H9 (cell line): ENCODE measurements at regions not wholly inside any gene's neighbourhood (a gene's known extent, or its start where the extent isn't known, plus 50 kb on each side); places are given as distances from the start of the nearest gene placed in this dataset.

Experiments used
- DNase-seq: peaks from one replicate; pipeline ENCODE4 v3.0.0-alpha.2; 2017
- H2AFZ ChIP-seq: one replicate; pipeline ENCODE4 v1.6.1; 2013; ENCODE audit warnings: mild to moderate bottlenecking, low read length, control low read depth, moderate library complexity
- H2AK5ac ChIP-seq: 2 replicates; pipeline ENCODE4 v1.6.1; 2013; ENCODE audit warnings: low read length, control low read depth, mixed read lengths; ENCODE audit not compliant: insufficient read length
- H2BK120ac ChIP-seq: one replicate; pipeline ENCODE4 v1.6.1; 2013; ENCODE audit warnings: low read depth, mild to moderate bottlenecking, low read length, control low read depth, inconsistent platforms; ENCODE audit not compliant: poor library complexity, severe bottlenecking
- H2BK12ac ChIP-seq: 2 replicates; pipeline ENCODE4 v1.6.1; 2013; ENCODE audit warnings: low read length, control low read depth, mixed read lengths, low read depth; ENCODE audit not compliant: insufficient read length
- H2BK15ac ChIP-seq: 2 replicates; pipeline ENCODE4 v1.6.1; 2013; ENCODE audit warnings: low read depth, low read length, control low read depth
- H2BK20ac ChIP-seq: one replicate; pipeline ENCODE4 v1.6.1; 2013; ENCODE audit warnings: low read depth, mild to moderate bottlenecking, low read length, control low read depth, inconsistent platforms; ENCODE audit not compliant: poor library complexity, severe bottlenecking
- H2BK5ac ChIP-seq: 2 replicates; pipeline ENCODE4 v1.6.1; 2013; ENCODE audit warnings: low read length, control low read depth, mixed read lengths; ENCODE audit not compliant: insufficient read length
- H3K14ac ChIP-seq: 2 replicates; pipeline ENCODE4 v1.6.1; 2013; ENCODE audit warnings: low read length, control low read depth; ENCODE audit not compliant: insufficient read depth
- H3K18ac ChIP-seq: 2 replicates; pipeline ENCODE4 v1.6.1; 2013; ENCODE audit warnings: low read depth, mild to moderate bottlenecking, mixed read lengths, low read length, control low read depth; ENCODE audit not compliant: insufficient read length
- H3K23ac ChIP-seq: 2 replicates; pipeline ENCODE4 v1.6.1; 2013; ENCODE audit warnings: low read length, control low read depth, mixed read lengths, low read depth; ENCODE audit not compliant: insufficient read length
- H3K23me2 ChIP-seq: 2 replicates; pipeline ENCODE4 v1.6.1; 2013; ENCODE audit warnings: low read depth, mild to moderate bottlenecking, mixed read lengths, low read length, control low read depth; ENCODE audit not compliant: insufficient read length, poor library complexity, severe bottlenecking
- H3K27ac ChIP-seq: 2 replicates; pipeline ENCODE4 v1.5.1; 2013; ENCODE audit warnings: low read length, control low read depth, mixed read lengths, low read depth; ENCODE audit not compliant: insufficient read length
- H3K27me3 ChIP-seq: 2 replicates; pipeline ENCODE4 v1.6.1; 2013; ENCODE audit warnings: low read length, control low read depth, inconsistent platforms; ENCODE audit not compliant: insufficient read depth
- H3K4ac ChIP-seq: 2 replicates; pipeline ENCODE4 v1.6.1; 2013; ENCODE audit warnings: low read depth, mild to moderate bottlenecking, control low read depth, inconsistent platforms, low read length, moderate library complexity
- H3K4me1 ChIP-seq: 2 replicates; pipeline ENCODE4 v1.6.1; 2013; ENCODE audit warnings: low read length, control low read depth, inconsistent platforms; ENCODE audit not compliant: insufficient read depth
- H3K4me2 ChIP-seq: 2 replicates; pipeline ENCODE4 v1.6.1; 2013; ENCODE audit warnings: low read length, control low read depth, mixed read lengths; ENCODE audit not compliant: insufficient read length, insufficient read depth
- H3K56ac ChIP-seq: 2 replicates; pipeline ENCODE4 v1.6.1; 2013; ENCODE audit warnings: low read depth, mild to moderate bottlenecking, mixed read lengths, low read length, control low read depth; ENCODE audit not compliant: insufficient read length
- H3K79me1 ChIP-seq: 2 replicates; pipeline ENCODE4 v1.6.1; 2013; ENCODE audit warnings: low read depth, mild to moderate bottlenecking, moderate library complexity, low read length, control low read depth, inconsistent platforms; ENCODE audit not compliant: insufficient read depth, poor library complexity, severe bottlenecking
- H3K79me2 ChIP-seq: 2 replicates; pipeline ENCODE4 v1.6.1; 2013; ENCODE audit warnings: low read length, control low read depth, inconsistent platforms; ENCODE audit not compliant: insufficient read depth
- H3K9ac ChIP-seq: 2 replicates; pipeline ENCODE4 v1.6.1; 2013; ENCODE audit warnings: low read length, control low read depth, mixed read lengths; ENCODE audit not compliant: insufficient read length; ENCODE audit errors: extremely low read depth
- H3K9me3 ChIP-seq: one replicate; pipeline ENCODE4 v1.6.1; 2013; ENCODE audit warnings: low read depth, low read length, inconsistent platforms; ENCODE audit not compliant: control insufficient read depth
- H3T11ph ChIP-seq: one replicate; pipeline ENCODE4 v1.6.1; 2013; ENCODE audit warnings: mild to moderate bottlenecking, low read length, control low read depth, inconsistent platforms
- H4K20me1 ChIP-seq: one replicate; pipeline ENCODE4 v1.6.1; 2013; ENCODE audit not compliant: control insufficient read depth, insufficient read length, insufficient read depth
- H4K5ac ChIP-seq: 2 replicates; pipeline ENCODE4 v1.6.1; 2013; ENCODE audit warnings: low read depth, mild to moderate bottlenecking, mixed read lengths, low read length, control low read depth; ENCODE audit not compliant: insufficient read length
- H4K8ac ChIP-seq: replicated peaks from 2 replicates; pipeline ENCODE4 v1.6.1; 2013; ENCODE audit warnings: low read length, control low read depth, mixed read lengths, low read depth; ENCODE audit not compliant: insufficient read length
- H4K91ac ChIP-seq: 2 replicates; pipeline ENCODE4 v1.6.1; 2013; ENCODE audit warnings: low read depth, mild to moderate bottlenecking, moderate library complexity, mixed read lengths, low read length, control low read depth; ENCODE audit not compliant: insufficient read length
- H3K27ac Mint-ChIP-seq, 3 experiments: 2 replicates in 2 of 3; 3 replicates in 1 of 3; pipeline ENCODE4 v1.8.0; 2020 to 2021; ENCODE audit warnings: mixed read lengths in 3 of 3, mild to moderate bottlenecking in 1 of 3, moderate library complexity in 1 of 3
- H3K27me3 Mint-ChIP-seq: 2 replicates; pipeline ENCODE4 v1.8.0; 2021; ENCODE audit warnings: low read depth, mild to moderate bottlenecking, moderate library complexity, mixed read lengths
- H3K36me3 Mint-ChIP-seq, 3 experiments: 2 replicates in 2 of 3; 3 replicates in 1 of 3; pipeline ENCODE4 v1.8.0; 2020 to 2021; ENCODE audit warnings: low read depth in 3 of 3, mixed read lengths in 3 of 3; ENCODE audit not compliant: insufficient read depth in 1 of 3
- H3K4me1 Mint-ChIP-seq, 2 experiments: 2 replicates each; pipeline ENCODE4 v1.8.0; 2020; ENCODE audit warnings: mixed read lengths in 2 of 2
- H3K4me3 Mint-ChIP-seq, 2 experiments: 2 replicates in 1 of 2; 3 replicates in 1 of 2; pipeline ENCODE4 v1.8.0; 2020 to 2021; ENCODE audit warnings: mild to moderate bottlenecking in 2 of 2, mixed read lengths in 2 of 2, moderate library complexity in 1 of 2
- H3K9me3 Mint-ChIP-seq, 2 experiments: 2 replicates in 1 of 2; 3 replicates in 1 of 2; pipeline ENCODE4 v1.8.0; 2020; ENCODE audit warnings: mild to moderate bottlenecking in 2 of 2, mixed read lengths in 2 of 2, moderate library complexity in 1 of 2
- CTCF ChIP-seq: fragments of 200-600 bp; sonication (generic); conservative IDR thresholded peaks from 3 replicates; pipeline ENCODE4 v1.8.0; 2021; ENCODE audit warnings: antibody characterized with exemption, mild to moderate bottlenecking
- WGBS: extraction: QIAGEN DNeasy Blood & Tissue Kit; methylation state at CpG from one replicate; pipeline ENCODE4 v1.1.7; 2013; ENCODE audit warnings: missing lambda C conversion rate, low lambda C conversion rate, mixed read lengths; ENCODE audit not compliant: insufficient read length; ENCODE audit errors: extremely low coverage; 5-methylcytosine and 5-hydroxymethylcytosine counted together

DNA sequence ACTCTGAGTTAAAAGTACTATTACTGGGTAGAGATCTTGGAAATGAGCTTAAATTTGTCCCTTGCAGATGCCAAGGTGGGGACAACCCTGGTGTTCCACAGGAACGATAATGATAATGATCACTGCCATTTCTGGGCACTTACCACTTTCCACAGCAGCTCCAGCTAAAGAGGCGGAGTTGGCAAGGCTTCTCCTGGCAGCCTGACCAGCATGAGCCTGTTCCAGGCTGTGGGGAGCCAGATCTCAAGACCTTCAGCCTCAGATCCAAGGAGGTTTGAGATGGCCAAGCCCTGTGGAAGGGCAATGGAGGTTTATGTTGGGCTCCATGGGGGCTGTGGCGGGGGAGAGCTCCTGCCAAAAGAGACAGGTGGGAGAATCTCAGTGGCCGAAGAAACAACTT lies 244.9 kb upstream of the MVB12B start:
- peaks cover 0 to 4% (median 0%) of the 10 kb centered on the region in 3 experiments; a peak in 1 of 7 replicates for H3K36me3 Mint-ChIP-seq
- H3K79me1 ChIP-seq: no peaks in the 10 kb centered on the region
- H3K4ac ChIP-seq: no peak overlapping the region
- no peak overlapping the region for H3K27ac Mint-ChIP-seq
- H4K5ac ChIP-seq: no peak overlapping the region
- H3K27ac ChIP-seq: no peak overlapping the region
- no peak overlapping the region for H4K8ac ChIP-seq
- no peak for DNase-seq
- no peak overlapping the region for H2BK5ac ChIP-seq
- no peaks in the 10 kb centered on the region for H3K4me1 Mint-ChIP-seq
- H2AFZ ChIP-seq: no peak overlapping the region
- H3K23me2 ChIP-seq: no peaks in the 10 kb centered on the region
- no peak overlapping the region for H4K91ac ChIP-seq
- no peaks in the 10 kb centered on the region for H3K79me2 ChIP-seq
- no peaks in the 10 kb centered on the region for H4K20me1 ChIP-seq
- no peak overlapping the region for H3K4me3 Mint-ChIP-seq
- no peak overlapping the region for H3T11ph ChIP-seq
- no peak overlapping the region for H3K18ac ChIP-seq
- H3K23ac ChIP-seq: no peak overlapping the region
- no peak overlapping the region for H2BK12ac ChIP-seq
- no peaks in the 10 kb centered on the region for H3K4me1 ChIP-seq
- no peaks in the 10 kb centered on the region for H3K27me3 ChIP-seq
- no CpG with 5 or more reads among the region's 4 CpGs for WGBS
- H3K9me3 Mint-ChIP-seq: peaks cover 21 to 22% of the 10 kb centered on the region in 2 experiments
- peaks cover 28% of the 10 kb centered on the region for H3K27me3 Mint-ChIP-seq
- no peak overlapping the region for H3K14ac ChIP-seq
- H2AK5ac ChIP-seq: no peak overlapping the region
- H3K9ac ChIP-seq: no peak overlapping the region
- H2BK20ac ChIP-seq: no peak overlapping the region
- H2BK120ac ChIP-seq: no peak overlapping the region
- H3K9me3 ChIP-seq: no peaks in the 10 kb centered on the region
- H3K4me2 ChIP-seq: no peak overlapping the region
- H2BK15ac ChIP-seq: no peak overlapping the region
- TF ChIP-seq CTCF: no peak
- no peak overlapping the region for H3K56ac ChIP-seq
